GM19043 (cell line): ENCODE measurements at regions not wholly inside any gene's neighbourhood (a gene's known extent, or its start where the extent isn't known, plus 50 kb on each side); places are given as distances from the start of the nearest gene placed in this dataset.
"Not testable (repeated sequence)": the region's sequence is repeated elsewhere in the genome, so short reads cannot be mapped to it uniquely, and the experiment has no call there.

Experiments used
- ATAC-seq: cut with Tn5 transposase; IDR thresholded peaks from one replicate; pipeline ENCODE4 v1.9.1; 2021; ENCODE audit warnings: low read depth; ENCODE audit not compliant: unreplicated experiment

DNA sequence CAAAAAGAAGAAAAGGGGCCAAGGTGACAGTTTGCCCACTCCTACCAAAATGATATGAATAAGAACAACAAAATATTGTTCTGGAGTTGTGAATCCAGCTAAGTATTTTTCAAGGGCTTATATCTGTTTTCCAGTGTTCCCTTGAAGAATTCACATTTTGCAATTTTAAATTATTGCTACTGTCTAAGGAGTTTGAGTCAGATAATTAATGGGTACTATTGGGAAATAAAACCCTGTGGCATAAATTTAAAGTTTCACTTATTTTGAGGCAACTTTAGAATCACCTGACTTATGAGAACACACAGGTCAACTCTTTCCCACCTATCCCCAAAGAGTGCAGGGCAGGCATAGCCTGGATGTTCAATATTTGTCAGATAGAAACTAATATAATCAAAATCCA, 188.0 kb upstream of the GHR start:
- ATAC-seq, result no peak

- ATAC-seq, result no peak
Observed at GRCh38 chr5:42235837-42236236, 187.4 kb upstream of the GHR start.

- no peak for ATAC-seq
Observed at GRCh38 chr5:42241636-42242035, 181.6 kb upstream of the GHR start.

DNA sequence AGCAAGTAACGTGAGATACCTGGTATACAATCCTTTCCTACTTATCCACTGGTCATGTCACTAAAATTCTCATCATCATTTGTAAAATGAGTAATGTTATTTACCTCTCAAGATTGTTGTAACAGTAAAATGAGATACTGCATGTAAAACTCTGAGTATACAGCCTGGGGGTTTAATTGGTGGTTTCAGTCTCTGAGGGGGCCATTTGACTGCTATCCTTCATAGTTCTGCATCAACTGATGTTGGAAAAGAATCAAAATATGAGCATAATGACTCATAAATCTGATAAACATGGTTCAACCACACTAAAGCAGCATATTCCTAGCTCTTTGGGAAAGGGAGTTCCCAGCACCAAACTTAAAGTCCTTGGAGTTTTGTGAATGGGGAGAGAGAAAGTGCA, 181.0 kb upstream of the GHR start:
- no peak for ATAC-seq

GRCh38 chr5:42242881-42243485, 180.3 kb upstream of the GHR start:
- ATAC-seq, result no peak

GRCh38 chr5:42252306-42252705, 170.9 kb upstream of the GHR start:
- ATAC-seq, result no peak

DNA sequence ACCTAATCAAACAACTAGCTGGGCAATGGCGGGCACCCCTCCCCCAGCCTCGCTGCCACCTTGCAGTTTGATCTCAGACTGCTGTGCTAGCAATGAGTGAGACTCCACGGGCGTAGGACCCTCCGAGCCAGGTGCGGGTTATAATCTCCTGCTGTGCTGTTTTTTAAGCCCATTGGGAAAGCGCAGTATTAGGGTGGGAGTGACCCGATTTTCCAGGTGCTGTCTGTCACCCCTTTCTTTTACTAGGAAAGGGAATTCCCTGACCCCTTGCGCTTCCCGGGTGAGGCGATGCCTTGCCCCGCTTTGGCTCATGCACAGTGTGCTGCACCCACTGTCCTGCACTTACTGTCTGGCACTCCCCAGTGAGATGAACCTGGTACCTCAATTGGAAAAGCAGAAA, 163.3 kb upstream of the GHR start:
- not testable (repeated sequence) for ATAC-seq

DNA sequence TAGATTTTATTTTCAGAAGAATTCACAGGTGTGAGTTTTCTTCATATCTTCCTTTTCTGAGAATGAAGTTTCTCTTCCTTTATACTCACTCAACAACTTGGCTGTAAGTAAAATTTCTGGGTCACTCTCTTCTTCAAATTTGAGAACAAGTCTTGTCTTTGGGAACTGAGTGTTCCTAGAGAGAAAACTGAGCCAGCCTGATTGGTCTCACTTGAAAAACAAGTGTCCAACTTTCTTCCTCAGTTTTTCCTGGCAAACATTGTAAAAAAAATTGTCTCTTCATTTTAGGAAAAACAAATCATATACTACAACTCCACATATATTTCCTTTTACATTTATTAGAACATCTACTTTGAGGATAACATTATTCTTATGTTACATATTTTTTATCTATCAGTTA, 156.1 kb upstream of the GHR start:
- ATAC-seq, result no peak

GRCh38 chr5:42268170-42268569, 155.1 kb upstream of the GHR start:
- not testable (repeated sequence) for ATAC-seq

- ATAC-seq, result no peak
Observed at GRCh38 chr5:42268630-42269029, 154.6 kb upstream of the GHR start.

DNA sequence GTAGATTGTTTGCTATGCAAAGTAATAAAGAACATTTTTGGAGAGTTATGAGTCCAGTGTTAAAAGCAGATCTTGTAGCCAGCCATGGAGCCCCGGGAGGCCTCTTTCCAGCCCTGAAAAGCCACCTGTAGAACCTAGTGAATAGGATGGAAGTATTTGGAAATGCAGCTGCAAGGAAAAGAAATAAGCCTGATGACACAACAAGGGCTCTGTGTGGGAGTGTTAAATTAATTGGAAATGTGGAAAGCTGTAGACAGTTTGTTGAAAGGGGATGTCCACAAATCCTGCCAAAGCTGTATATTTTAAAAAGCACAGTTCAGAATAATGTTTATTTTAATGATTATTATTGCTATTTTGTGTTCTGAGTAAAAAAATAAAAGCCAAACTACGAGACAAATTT, 152.5 kb upstream of the GHR start:
- no peak for ATAC-seq

GRCh38 chr5:42274913-42275312, 148.3 kb upstream of the GHR start:
- ATAC-seq, result no peak

GRCh38 chr5:42277293-42277692, 145.9 kb upstream of the GHR start:
- ATAC-seq, result no peak

- no peak for ATAC-seq
Observed at GRCh38 chr5:42284584-42284983, 138.7 kb upstream of the GHR start.

DNA sequence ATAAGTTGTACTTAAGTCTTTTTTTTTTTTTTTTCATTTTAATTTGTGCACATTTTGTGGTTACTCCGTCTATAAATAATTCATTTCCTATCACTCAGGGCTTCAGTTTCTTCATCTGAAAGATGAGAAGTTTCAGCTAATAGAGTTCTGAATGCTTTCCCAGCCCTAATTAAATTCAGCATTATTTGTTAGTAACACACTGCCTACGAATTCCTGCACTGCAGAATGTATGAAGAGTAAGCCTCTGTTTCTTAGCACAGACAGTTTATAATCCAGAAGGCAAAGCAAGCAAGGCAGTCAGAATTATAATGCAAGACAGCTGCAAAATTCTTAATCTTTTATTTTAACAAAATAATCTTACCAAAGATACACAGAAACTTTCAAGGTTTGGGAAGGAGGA, 138.0 kb upstream of the GHR start:
- ATAC-seq, result no peak

- ATAC-seq, result no peak
Observed at GRCh38 chr5:42300496-42300895, 122.7 kb upstream of the GHR start.

DNA sequence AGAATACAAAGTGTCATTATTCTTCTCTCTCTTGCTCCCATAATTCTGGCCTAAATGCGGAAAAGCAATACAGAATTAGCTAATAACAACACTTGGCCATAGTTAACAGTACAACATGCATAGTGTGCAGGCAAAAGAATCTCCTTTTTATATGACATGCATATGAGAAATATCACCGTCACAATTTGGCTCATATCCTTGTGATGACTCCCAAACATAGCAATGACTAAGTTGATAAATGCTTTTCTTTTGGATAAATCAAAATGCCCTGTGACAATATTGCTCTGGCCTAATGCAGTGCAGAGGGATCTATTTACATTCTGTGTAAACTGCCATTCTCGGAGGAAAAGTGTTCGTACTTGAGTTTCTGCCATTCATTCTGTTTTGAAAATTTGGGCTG, 121.9 kb upstream of the GHR start:
- ATAC-seq, result no peak

DNA sequence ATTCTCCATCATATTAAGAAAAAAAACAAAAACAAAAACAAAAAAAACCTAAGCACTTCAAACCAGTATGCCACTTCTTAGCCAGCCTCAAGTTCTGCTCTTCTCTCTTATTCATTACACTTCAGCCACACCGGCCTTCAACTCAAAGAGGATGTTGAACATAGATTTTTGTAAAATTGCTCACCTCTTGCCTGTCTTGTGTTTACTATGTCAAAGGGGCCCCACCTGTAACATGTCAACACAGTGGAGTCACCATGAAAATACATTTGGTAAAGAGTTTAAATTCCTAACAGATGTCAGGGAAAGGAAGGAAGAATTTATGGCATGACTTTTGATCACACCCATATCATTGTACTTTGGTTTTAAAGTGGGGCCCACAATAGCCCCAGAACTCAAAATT, 121.1 kb upstream of the GHR start:
- no peak for ATAC-seq

DNA sequence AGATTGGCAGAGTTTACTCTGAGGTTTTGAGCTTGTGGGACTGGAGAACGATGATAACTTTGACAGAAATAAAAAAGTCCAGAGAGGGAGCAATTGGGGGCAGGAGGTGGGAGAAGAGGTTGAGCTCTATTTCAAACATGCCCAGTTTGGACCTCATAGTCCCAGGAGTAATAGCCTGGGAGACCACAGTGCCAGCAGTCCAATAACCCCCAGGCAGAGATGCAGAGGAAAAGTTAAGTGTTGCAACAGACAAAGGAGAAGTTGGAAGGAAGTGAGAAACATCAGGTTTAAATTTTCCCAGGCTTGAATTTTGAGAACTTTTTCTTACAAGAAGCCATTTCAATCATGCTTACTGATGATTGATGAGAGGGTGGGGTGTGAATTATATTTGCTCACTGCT, 117.0 kb upstream of the GHR start:
- no peak for ATAC-seq

DNA sequence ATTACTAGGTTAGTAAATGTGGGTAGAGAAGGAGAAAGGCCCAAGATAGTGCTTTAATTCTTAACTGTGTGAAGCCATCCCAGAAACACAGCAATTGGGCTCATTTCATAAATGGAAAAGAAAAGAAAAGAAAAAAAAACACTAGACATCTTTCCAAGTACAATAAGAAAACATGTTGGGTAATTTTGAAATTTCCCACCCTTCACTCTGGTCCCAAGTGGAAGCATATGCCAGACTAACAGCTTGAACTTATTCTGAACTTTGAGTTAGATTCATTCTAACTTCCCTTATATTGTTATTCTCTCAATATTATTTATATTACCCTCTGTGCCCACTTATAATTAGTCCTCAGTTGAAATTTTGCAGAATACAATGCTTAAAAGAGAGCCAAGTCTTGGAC, 113.4 kb upstream of the GHR start:
- no peak for ATAC-seq

DNA sequence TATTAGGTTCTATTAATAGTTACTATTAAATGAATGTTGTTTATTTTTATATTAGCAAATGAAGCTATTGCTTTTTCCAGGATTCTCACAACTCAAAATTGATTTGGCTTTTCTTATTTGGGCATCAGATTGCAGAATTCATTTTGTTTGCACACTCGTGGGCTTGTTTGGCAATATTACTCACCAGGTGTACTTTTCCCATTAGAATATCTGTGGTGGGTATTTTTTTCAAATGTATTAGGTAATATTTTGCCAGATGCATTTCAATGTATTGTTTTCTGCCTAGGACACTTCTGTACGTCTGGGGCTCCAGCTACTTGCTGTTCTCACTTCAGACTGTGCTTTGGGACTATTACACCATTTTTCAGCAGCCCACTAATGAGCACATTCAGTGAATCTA, 108.0 kb upstream of the GHR start:
- no peak for ATAC-seq

- no peak for ATAC-seq
Observed at GRCh38 chr5:42317575-42317974, 105.7 kb upstream of the GHR start.

- not testable (repeated sequence) for ATAC-seq
Observed at GRCh38 chr5:42319546-42319945, 103.7 kb upstream of the GHR start.
